MV-4-11 (cell line): ENCODE measurements at regions not wholly inside any gene's neighbourhood (a gene's known extent, or its start where the extent isn't known, plus 50 kb on each side); places are given as distances from the start of the nearest gene placed in this dataset.

Source experiments
- DNase-seq: peaks from one replicate; lab custom pipeline; 2025; lab: John Stamatoyannopoulos, UW

DNA sequence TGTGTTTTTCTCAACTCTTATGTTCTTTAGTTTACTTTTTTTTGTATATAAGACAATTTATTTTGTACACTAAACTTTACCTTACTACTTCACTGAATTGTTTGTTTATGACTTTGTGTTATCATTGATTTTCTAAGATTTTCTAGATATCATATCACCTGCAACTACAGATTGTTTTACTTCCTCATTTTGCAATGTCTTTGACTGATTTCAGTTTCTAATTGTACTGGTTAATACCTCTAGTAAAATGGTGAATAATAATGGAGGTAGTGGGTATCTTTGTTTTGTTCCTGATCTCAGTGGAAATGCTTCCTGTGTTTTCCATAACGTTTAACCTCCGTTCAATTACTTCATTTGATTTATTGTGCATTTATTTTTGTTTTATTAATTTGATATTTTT, 490.2 kb downstream of the TLL1 start:
- no peak for DNase-seq

- DNase-seq: no peak
Measured at GRCh38 chr4:166366012-166366411, 493.0 kb downstream of the TLL1 start.

GRCh38 chr4:166377578-166377977, 504.5 kb downstream of the TLL1 start:
- DNase-seq: no peak

DNA sequence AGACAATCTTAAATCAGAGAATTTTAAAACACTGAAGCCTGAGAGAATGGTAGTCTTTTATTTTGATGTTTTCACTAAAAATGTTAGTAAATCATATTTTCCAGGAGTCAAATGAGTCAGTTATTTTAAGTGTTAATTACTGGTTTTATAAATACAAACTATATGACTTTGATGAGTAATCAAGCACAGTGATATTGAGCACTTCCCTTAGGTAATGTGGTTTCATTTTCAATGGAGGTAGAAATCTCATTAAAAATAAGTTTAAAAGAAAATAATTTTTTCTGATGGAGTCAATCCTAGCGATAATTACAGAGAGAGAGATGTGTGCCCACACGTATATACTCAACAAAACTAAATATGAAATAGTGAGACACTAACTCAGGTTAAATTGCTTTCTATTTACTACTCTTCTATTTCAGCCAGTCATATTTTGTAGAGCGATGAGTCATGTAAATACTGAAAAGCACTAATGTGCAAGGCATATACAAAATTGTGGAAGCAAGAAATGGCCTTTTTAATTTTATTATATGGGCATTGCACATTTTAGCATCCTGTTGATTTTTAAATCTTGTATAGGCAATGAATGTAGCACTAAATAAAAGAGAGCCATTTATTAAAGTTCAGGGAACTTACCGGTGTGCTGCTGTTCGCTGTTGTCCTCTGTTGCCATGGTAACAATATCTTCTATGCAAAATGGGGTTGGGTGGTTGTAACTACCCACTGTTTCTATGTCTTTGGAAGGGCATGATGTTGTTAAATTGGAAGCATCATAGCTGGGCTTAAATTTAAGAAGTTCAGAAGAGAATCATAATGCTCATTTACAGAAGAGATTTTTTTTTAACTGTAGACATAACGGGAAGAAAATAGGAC, 513.7 kb downstream of the TLL1 start:
- DNase-seq: no peak

DNA sequence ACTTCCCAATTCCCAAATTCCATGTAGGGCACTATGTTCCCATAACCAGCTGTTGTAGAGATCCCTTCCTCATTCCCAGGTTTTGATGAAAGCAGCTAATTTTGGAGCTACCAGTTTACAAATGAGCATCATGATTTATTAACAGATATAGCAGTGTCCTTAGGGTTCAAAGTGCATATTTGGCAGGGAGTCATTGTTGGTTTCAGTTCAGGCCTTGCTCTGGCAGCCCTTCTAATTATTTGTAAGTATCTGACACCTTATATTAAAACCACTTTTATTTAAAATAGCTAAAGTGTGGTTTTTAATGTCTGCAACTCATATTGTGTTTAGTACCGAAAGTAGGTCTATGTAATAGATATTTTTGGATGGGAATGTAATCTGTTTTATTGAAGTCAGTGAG, 518.5 kb downstream of the TLL1 start:
- DNase-seq: no peak

DNA sequence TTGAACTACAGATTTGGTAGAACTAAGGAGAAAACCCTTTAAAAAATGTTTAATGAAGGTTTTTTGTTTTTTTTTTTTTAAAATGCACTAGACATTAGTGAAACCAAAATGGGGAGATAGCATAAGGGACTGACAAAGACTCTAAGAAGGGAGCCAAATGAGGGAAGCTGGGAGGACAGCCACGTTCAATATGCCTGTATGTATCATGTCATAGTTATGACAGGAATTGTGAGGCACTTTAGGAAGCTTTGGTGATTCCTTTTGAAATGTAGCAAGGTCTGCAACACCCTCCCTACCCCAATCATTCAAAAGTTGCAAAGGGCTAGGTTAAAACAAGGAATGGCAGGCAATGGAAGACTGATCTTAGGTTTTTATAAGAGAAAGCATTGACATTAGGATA, 526.0 kb downstream of the TLL1 start:
- DNase-seq: no peak

DNA sequence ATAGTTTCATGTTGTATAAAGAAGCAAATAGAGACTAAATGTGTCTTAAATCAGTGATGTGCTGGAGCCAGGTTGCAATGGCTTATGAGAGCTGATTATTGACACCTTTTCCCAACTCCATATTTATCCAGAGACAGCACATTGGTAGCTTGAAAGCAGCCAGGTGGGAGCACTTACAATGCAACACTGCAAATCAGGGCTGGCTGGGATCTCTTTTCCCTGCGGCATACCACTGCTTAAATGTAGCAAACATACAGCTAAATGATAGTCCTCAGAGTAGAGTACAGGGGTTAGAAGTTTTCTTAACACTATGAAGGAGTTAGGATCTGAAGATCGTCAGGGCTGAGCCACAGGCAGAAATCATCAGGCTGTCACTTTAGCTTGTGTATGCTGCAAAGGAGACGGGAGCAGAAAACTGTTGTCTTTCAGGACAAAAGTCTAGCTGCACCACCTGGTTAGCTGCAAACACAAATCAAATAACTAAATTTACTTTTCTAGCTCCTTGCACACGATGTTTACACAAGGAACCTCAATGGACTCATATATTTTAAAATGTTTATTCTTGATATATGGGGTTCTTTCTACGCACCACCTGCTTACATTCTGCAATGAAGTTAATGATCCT, 527.3 kb downstream of the TLL1 start:
- no peak for DNase-seq

DNA sequence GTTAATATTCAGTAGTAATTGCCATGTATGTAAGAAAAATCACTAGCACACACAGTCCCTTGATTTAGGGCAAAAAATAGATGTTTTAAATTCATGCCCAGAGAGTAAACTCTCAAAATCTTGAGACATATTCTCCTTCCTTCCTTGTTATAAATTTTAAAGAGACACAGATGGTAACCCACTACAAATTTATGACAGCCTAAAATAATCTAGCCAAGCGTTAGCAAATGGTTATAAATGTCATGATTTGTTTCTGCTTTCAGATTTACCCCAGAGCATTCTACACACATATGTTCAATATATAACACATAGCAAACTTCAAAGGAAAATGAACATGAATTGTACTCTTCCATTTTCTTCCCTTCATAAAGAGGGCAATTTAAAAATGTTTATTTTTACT, 540.3 kb downstream of the TLL1 start:
- DNase-seq: no peak

DNA sequence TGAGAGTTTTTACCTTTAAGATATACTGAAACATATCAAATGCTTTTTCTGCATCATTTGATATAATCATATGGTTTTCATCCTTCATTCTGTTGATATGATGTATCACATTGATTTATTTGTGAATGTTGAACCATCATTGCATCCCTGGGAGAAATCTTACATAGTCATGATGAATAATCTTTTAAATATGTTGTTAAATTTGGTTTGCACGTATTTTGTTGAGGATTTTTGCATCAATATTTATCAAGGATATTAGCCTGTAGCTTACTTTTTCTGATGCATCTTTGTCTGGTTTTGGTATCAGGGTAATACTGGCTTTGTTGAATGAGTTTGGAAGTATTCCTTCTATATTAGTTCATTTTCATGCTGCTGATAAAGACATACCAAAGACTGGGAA, 541.4 kb downstream of the TLL1 start:
- DNase-seq: no peak

DNA sequence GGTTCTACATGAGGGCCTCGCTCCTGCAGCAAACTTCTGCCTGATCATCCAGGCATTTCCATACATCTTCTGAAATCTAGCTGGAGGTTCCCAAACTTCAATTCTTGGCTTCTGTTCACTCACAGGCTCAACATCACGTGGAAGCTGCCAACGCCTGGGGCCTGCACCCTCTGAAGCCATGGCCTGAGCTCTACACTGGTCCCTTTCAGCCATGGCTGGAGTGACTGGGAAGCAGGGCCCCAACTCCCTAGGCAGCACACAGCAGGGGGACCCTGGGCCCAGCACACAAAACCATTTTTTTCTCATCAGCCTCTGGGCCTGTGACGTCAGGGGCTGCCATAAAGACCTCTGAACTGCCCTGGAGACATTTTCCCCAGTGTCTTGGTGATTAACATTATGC, 542.7 kb downstream of the TLL1 start:
- DNase-seq: no peak

- DNase-seq: peak; percentile 75
Measured at GRCh38 chr4:166421556-166422156, 548.6 kb downstream of the TLL1 start.

DNA sequence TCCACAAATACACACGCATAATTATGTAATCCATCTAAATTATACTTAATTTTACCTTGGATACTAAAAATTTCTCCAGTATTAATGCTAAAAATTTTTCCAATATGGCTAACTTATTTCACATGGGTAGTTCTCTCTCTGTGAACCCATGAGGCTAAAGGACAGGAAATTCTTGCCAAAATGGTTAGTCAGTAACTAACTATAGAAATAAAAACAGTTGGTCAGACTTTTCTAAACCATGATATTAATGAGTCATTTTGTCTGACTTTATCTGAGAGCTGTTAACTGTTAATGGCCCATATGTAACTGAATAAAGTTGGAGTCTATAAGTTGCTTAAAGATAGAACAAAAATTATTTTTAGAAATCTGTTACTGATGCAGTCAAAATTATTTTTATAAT, 549.4 kb downstream of the TLL1 start:
- peak; percentile 42 for DNase-seq

GRCh38 chr4:166426300-166426863, 553.3 kb downstream of the TLL1 start:
- no peak for DNase-seq

DNA sequence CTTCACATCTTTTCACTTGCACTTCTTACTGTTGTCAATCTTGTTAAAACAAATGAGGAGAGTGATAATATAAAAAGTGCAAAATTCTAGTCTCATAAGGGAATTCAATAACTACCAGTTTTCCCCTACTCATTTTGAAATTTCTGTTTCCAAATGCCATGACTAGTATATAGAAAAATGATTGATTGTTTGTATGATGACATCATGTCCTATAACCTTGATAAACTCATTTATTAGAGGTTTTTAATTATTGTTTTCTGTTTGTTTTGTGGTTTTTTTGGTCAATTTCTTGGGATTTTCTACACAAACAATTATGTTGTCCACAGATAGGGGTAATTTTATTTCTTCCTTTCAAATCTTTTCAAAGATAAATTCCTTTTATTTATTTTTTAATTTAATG, 559.1 kb downstream of the TLL1 start:
- no peak for DNase-seq

DNA sequence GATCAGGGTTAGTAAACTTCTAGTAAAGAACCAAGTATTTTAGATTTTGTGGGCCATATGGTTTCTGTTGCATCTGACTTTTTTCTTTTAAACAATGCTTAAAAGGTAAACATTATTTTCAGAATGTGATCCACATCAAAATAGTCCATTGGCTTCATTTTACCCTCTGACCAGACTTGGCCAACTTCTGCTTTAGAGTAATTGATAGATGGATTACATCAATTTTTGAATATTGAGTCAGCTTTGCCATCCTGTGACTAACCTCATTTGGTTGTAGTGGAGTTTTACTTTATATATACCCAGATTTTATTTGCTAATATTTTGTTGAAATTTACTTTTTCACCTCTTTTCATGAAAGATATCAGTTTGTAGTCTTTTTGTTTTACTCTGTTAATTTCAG, 559.8 kb downstream of the TLL1 start:
- DNase-seq: no peak

GRCh38 chr4:166435449-166435848, 562.4 kb downstream of the TLL1 start:
- no peak for DNase-seq

- DNase-seq: no peak
Measured at GRCh38 chr4:166458756-166459155, 585.7 kb downstream of the TLL1 start.

DNA sequence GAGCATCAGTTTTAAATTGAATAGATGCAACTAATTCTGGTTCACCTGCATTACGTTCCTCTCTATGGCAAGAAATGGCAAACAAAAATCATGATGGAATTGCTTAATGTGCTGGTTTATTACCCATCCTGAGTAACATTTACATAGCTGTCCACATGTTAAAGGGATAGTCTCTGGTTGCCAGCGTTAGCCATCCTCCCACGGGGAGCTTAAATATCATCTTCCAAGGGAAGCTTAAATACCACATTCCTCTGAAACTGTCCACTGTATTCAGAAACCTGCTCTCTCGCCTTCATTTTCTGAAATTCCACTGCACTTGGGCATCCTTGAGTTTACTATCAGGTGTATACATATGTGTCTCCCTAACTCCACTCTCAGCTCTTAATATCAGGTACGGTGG, 586.6 kb downstream of the TLL1 start:
- no peak for DNase-seq

DNA sequence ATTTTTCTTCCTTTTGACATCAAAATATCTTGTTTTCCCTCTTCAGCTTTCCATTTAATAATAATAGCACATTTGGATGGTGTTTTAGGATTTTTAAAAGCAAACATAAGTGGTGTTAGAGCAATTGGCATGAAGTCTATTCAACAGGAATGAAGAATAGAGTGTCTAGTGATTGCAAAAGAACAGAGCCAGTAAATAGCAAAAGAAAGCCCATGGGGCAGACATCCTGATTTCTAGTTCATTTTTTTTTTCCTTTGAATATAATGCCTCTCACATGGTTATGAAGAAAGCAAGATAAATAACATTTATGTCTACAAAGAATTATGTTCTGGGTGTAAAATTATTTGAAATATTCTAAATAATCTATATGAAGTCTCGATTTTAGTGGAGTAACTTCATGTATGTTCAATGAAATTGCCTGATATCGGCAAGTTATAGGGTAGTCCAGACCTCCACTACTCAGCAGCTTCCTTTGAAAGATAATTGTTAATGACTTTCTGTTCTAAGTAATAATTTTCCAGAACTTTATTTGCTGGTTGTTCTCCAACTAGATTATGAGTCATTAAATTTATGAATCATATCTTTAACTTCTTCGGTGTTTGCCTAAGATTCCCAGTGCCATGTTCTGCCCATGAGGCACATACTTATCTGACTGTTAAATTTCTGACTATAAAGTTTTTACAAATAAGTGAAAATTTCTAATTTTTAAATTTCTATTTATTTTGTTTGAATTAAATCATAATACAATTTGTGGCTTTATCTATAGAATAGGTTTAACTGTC, 587.9 kb downstream of the TLL1 start:
- DNase-seq: no peak

DNA sequence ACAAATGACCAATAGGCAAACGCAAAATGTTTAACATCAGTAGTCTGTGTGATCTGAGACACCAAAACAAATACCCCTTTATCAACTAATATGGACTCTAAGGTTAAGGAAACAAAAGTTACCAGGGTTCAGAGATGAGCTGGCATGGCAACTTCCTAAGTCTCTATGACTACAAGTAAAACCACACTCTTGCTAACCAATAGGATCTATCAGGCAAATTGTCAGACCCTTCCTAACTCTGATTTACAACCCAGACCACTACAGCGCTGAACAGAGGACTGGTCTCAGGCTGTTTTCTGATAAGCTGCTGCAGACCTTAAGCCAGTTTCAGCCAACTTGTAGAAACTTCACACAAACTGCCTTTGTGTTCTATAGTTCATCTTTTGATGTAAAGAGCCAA, 608.0 kb downstream of the TLL1 start:
- no peak for DNase-seq

DNA sequence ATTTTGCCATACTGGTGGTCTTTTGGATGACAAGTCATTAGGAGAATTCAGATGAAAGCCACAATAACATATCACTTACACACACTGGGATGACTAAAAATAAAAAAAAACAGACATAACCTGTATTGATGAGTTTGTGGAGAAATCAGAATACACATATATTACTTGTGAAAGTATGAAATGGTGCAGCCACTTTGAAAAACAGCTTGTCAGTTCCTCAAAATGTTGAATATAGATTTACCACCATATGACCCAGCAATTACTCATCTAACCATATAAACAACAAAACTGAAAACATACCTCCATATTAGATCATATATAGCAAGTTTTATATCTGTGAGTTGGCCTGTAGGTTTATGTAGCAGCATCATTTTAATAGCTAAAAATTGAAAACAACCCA, 608.7 kb downstream of the TLL1 start:
- peak; percentile 63 for DNase-seq

GRCh38 chr4:166482758-166483157, 609.7 kb downstream of the TLL1 start:
- no peak for DNase-seq
